ENCODE measurements at regions not wholly inside any gene's neighbourhood (a gene's known extent, or its start where the extent isn't known, plus 50 kb on each side); places are given as distances from the start of the nearest gene placed in this dataset.
"Not testable (repeated sequence)": the region's sequence is repeated elsewhere in the genome, so short reads cannot be mapped to it uniquely, and the experiment has no call there.

GRCh38 chr4:170167678-170168077, 77.9 kb upstream of the AADAT start:
- Histone ChIP-seq H3K27ac (no peak overlapping the region), H3K4me3 (ENCODE audit: low read depth in 1 of 2, low read length in 1 of 2) (no peak overlapping the region), H3K4me1 (ENCODE audit: control insufficient read depth in 1 of 2, insufficient read depth in 1 of 2, low read depth in 1 of 2, low read length in 1 of 2) (no peaks in the 10 kb centered on the region), H3K36me3 (no peaks in the 10 kb centered on the region), H3K9me3 (no peaks in the 10 kb centered on the region), H3K27me3 (no peaks in the 10 kb centered on the region)
- TF ChIP-seq CTCF (IDR thresholded peaks at IDR 0.05): no peak

GRCh38 chr4:170166193-170166592, 76.4 kb upstream of the AADAT start:
- not testable (repeated sequence) for H3K36me3 ChIP-seq; H3K27ac ChIP-seq; H3K4me3 ChIP-seq (ENCODE audit: low read depth in 1 of 2, low read length in 1 of 2); H3K27me3 ChIP-seq; H3K4me1 ChIP-seq (ENCODE audit: control insufficient read depth in 1 of 2, insufficient read depth in 1 of 2, low read depth in 1 of 2, low read length in 1 of 2); H3K9me3 ChIP-seq

- Histone ChIP-seq H3K36me3 (no peaks in the 10 kb centered on the region), H3K27me3 (no peaks in the 10 kb centered on the region), H3K4me1 (ENCODE audit: control insufficient read depth in 1 of 2, insufficient read depth in 1 of 2, low read depth in 1 of 2, low read length in 1 of 2) (no peaks in the 10 kb centered on the region), H3K9me3 (no peaks in the 10 kb centered on the region), H3K4me3 (ENCODE audit: low read depth in 1 of 2, low read length in 1 of 2) (no peak overlapping the region), H3K27ac (no peak overlapping the region)
- TF ChIP-seq CTCF (IDR thresholded peaks at IDR 0.05): no peak
These were observed 72.7 kb upstream of the AADAT start for GRCh38 chr4:170162416-170162815.

GRCh38 chr4:170157670-170158069, 67.9 kb upstream of the AADAT start:
- no peak for TF ChIP-seq CTCF (IDR thresholded peaks at IDR 0.05)
- no peaks in the 10 kb centered on the region for H3K9me3 ChIP-seq
- H3K36me3 ChIP-seq: no peaks in the 10 kb centered on the region
- no peak overlapping the region for H3K4me3 ChIP-seq (ENCODE audit: low read depth in 1 of 2, low read length in 1 of 2)
- no peaks in the 10 kb centered on the region for H3K4me1 ChIP-seq (ENCODE audit: control insufficient read depth in 1 of 2, insufficient read depth in 1 of 2, low read depth in 1 of 2, low read length in 1 of 2)
- H3K27ac ChIP-seq: no peak overlapping the region
- no peaks in the 10 kb centered on the region for H3K27me3 ChIP-seq

GRCh38 chr4:170145120-170145519, 55.4 kb upstream of the AADAT start:
- H3K27ac ChIP-seq: no peak overlapping the region
- H3K27me3 ChIP-seq: no peaks in the 10 kb centered on the region
- no peaks in the 10 kb centered on the region for H3K9me3 ChIP-seq
- TF ChIP-seq CTCF (IDR thresholded peaks at IDR 0.05): no peak
- no peak overlapping the region for H3K4me3 ChIP-seq (ENCODE audit: low read depth in 1 of 2, low read length in 1 of 2)
- H3K36me3 ChIP-seq: no peaks in the 10 kb centered on the region
- H3K4me1 ChIP-seq (ENCODE audit: control insufficient read depth in 1 of 2, insufficient read depth in 1 of 2, low read depth in 1 of 2, low read length in 1 of 2): no peaks in the 10 kb centered on the region

GRCh38 chr4:170139764-170140163, 50.0 kb upstream of the AADAT start:
- no peaks in the 10 kb centered on the region for H3K36me3 ChIP-seq
- H3K27me3 ChIP-seq: no peaks in the 10 kb centered on the region
- no peaks in the 10 kb centered on the region for H3K9me3 ChIP-seq
- no peak for TF ChIP-seq CTCF (IDR thresholded peaks at IDR 0.05)
- no peak overlapping the region for H3K4me3 ChIP-seq (ENCODE audit: low read depth in 1 of 2, low read length in 1 of 2)
- H3K4me1 ChIP-seq (ENCODE audit: control insufficient read depth in 1 of 2, insufficient read depth in 1 of 2, low read depth in 1 of 2, low read length in 1 of 2): no peaks in the 10 kb centered on the region
- H3K27ac ChIP-seq: no peak overlapping the region
